GM21423 (cell line): ENCODE measurements at regions not wholly inside any gene's neighbourhood (a gene's known extent, or its start where the extent isn't known, plus 50 kb on each side); places are given as distances from the start of the nearest gene placed in this dataset.
"Not testable (repeated sequence)": the region's sequence is repeated elsewhere in the genome, so short reads cannot be mapped to it uniquely, and the experiment has no call there.

Experiments
- ATAC-seq: cut with Tn5 transposase; IDR thresholded peaks from one replicate; pipeline ENCODE4 v1.9.1; 2021; ENCODE audit warnings: mild to moderate bottlenecking, moderate library complexity; ENCODE audit not compliant: unreplicated experiment

DNA sequence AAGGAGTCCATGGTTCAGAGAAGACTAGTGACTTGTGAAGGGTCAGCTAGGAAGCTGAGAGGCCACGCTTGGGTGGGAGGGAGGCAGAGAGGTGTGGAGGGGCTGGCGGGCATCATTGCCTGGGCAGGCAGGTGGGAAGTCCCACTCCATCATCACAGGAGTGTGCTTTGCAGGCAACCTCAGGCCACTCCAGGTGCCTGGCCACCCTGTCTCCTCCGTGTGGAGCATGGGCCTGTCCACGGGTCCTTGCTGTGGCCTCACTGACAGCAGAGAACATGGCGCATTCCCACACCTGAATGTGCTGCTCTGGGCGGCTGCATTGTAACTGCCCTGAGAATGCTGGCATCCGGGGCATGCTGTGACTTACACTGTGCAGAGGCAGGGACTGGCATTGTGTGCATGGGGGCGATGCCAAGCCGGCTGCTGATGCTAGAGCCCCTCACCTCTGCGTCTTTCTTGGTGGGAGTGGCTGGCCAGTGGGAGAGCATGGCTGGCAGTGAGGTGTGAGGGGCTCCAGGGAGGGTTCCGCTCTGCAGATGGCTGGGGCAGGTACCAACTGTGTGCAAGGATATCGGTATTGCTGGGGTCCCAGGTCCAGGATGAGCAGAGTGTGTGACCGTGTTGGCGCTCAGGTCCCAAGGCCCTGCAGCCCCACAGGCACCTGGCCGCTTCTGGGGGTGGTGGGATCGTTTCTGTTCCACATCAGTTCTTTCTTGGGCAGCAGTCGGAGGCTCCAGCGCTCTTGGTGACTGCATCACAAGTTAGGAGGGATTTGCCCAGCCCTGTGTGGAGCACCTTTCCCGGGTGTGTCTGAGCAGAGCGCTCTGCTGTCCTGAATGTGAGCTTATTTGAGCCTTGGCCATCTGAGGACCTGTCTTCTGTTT, 94.8 kb downstream of the NPIPB11 start:
- ATAC-seq, result no peak

DNA sequence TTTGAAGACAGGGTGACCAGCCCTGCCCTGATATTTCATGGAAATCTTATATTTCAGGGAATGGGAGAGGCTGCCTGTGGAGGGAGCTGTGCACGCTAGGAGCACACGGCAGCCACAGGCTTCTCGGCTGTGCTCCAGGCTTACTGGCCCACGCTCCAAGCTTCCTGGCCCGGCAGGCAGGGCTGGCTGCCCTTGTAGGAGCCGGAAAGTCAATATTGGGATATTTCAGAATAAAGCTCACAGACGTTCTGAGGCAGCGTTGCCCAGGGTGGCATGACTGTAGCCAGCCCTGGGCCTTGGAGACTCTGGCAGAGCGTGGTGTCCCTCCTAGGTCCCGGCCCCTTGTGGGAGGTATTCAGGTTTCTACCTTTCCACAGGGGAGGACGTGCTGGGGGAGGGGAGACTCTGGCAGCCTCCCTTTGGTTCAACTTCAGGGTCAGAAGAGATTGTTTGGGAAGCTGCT, 95.6 kb downstream of the NPIPB11 start:
- no peak for ATAC-seq

DNA sequence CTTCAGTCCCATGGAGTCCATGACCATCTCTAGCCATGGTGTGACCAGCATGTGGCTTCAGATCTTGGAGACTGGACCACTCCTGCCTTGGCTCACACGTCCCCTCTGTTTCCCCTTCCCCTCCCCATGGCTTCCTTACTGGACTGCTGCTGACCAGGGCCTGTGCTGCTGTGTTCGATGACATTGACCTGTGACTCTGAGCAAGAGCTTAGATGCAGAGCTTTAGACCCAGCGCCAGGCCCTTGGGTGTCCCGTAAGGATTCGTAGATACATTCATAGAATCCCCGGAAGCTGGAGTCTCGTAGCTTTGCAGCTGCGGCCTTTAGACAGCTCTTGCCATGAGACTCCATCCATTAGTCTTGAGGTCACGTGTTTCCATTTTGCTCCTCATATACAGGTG, 96.3 kb downstream of the NPIPB11 start:
- ATAC-seq, result not testable (repeated sequence)

DNA sequence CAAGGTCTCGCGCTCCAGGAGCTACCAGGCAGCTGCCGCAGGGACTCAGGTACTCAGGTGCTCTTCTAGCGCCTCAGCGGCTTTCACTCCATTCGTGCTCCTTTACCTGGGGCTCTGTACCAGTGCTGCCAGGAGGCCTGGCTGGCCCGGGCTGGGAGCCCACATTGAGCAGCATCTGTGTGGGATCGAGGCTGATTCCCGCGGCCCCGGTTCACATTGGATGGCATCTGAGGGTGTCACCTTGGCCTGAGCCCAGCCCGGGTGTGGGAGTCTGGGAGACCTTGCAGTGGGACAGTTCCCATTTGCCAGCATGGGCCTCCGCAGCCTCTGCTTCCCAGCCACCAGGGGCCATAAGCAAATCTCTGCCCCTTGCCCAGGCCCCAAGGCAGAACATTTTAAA, 96.9 kb downstream of the NPIPB11 start:
- not testable (repeated sequence) for ATAC-seq

DNA sequence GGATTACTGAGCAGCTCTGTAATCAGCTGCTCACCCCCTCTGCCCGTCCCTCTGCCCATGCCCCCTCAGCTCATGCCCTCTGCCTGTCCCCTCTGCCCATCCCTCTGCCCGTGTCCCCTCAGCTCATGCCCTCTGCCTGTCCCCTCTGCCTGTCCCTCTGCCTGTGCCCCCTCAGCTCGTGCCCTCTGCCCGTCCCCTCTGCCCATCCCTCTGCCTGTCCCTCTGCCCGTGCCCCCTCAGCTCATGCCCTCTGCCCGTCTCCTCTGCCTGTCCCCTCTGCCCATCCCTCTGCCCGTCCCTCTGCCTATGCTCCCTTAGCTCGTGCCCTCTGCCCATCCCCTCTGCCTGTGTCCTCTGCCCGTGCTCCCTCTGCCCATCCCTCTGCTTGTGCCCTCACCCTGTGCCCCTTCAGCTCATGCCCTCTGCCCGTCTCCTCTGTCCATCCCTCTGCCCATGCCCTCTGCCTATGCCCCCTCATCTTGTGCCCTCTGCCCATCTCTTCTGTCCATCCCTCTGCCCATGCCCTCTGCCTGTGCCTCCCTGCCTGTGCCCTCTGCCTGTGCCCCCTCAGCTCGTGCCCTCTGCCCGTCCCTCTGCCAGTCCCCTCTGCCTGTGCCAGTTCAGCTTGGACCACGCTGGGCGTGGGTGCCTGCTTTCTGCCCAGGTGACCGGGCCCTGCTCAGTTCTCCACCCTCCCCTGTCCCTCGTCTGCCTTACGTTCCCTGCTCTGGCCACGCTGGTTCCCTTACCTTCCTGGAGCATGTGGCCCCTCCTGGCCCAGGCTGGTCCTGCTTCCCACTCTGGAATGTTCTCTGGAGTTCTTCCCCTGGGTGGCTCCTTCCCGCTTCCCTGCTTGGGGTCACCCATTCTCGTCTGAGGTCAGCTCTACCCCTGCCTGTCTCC, 97.6 kb downstream of the NPIPB11 start:
- no peak for ATAC-seq

DNA sequence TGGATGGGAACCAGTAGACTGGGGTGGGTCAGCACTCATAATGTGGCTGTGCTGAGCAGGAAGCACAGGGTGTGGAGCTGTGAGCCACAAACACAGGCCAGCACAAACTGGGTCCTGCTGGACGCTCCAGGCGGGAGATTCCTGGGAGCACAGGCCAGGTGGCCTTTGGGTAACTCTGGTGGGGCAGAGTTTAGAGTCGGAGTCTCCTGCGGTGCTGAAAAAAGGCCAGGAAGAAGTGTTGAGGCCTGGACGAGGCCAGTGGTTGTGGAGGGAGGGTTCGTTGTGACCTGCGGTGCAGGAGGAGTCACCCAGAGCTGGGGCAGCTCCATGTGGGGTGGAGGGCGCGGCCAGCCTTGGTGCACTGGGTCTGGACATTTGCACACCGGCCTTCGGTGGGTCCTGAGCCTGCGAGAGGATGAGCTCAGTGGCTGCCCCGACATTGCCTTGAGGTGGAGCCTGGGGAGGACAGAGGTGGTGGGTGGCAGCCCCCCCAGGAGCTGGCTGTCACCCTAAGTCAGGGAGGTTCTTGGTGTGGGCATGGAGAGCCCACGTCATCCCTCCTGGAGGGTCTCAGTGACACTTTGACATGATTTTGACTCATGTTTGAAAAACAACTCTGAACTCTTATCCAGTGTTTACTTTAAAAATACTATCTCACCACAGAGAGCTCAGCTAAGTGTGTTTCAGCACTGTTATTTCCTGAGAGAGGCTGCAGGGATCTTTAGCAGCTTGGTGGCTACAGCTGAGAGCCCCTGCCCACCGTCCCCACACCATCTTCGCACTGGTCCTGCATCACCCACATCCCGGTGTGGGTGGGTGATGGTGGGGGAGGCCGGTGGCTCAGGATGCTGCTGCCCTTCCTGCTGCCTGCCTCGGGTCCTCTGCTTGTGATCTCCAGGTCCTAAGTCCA, 98.7 kb downstream of the NPIPB11 start:
- ATAC-seq, result no peak

DNA sequence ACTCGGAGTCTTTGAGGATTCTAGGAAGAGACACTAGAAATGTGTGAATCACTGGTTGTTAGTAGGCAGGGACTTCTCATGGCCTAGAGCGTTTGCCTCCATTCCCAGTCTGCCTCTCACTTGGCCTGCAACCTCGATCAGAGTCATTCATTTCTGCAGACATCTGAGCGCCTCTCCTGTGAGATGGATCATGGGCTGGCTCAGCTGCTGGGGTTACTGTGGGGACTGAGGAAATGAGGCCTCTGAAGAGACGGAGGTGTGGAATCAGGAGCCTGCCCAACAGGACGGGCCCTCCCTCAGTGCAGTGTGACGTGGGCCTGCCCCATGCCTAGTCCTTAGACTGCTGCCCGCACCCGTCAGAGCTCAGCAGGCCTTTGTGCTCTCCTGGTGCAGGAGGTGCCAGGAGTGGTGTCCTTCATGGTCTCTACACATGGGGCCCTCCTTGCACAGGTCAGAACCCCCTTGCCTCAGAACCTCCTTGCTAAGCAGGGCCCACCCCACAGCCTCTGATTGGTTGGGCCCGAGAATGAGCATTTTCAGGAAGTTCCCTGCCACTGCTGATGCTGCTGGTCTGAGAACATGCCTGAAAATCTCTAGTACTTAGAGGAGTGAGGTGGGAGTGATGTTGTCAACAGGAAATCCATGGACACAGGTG, 99.4 kb downstream of the NPIPB11 start:
- no peak for ATAC-seq

DNA sequence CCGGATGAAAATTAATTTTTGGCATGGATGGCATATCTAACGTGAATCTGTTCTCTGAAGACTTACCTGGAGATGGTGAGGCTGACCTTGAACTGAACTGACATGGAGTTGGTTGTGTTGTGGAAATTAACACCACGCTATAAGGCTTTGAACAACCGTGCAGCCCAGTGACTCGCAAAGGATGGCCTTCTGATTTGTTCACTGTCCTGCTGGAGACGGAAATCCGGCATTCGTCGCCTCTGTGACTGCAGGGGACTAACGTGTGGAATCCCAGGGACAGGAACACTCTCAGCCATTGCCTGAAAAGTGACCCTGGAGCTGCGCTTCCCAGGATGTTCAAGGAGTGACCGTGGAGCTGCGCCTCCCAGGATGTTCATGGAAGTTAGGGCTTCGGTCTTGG, 100.3 kb downstream of the NPIPB11 start:
- no peak for ATAC-seq

DNA sequence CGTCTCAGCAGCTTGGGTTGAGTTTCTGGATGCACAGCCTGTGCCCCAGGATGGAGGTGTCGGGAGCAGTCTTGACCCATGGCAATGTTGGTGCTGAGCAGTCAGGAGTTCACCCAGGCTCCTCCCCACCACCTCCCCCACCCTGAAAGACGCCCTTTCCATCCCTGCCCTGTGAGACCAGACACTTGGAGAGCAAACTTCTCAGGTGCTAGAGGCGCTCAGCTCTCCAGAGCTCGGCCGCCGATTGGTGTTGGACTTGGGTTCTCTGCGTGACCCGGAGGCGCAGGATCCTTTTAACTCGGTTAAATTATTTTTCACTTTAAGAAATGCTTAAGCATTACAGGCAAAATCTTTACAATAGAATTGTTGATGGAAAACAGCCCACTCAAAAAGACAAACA, 101.5 kb downstream of the NPIPB11 start:
- ATAC-seq, result not testable (repeated sequence)

DNA sequence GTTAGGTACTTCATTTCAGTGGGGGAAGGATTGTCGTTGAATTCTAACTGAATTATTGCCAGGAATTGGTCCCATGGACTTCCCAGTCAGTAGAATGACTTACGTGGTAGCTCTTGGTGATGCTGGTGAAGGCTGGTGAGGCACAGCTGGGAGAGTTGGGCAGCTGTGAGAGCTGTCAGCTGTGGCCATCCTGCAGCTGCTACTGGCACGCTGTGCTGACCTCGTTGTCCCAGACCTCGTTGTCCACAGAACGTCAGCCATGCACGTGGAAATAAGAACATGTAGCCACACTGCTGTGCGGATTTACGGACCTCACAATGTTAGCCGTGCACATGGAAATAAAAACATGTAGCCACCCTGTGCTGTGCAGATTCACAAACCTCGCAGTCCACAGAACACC, 102.3 kb downstream of the NPIPB11 start:
- ATAC-seq, result no peak

DNA sequence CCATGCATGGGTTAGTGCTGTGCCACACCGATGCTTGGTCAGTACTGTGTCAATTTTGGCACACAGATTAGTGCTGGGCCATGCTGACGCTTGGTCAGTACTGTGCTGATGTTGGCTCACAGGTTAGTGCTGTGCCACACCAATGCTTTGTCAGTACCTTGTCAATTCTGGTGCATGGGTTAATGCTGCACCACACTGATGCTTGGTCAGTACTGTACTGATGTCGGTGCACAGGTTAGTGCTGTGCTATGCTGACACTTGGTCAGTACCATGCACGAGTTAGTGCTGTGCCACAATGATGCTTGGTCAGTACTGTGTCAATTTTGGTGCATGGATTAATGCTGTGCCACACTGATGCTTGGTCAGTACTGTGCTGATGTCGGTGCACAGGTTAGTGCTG, 103.0 kb downstream of the NPIPB11 start:
- ATAC-seq, result no peak

DNA sequence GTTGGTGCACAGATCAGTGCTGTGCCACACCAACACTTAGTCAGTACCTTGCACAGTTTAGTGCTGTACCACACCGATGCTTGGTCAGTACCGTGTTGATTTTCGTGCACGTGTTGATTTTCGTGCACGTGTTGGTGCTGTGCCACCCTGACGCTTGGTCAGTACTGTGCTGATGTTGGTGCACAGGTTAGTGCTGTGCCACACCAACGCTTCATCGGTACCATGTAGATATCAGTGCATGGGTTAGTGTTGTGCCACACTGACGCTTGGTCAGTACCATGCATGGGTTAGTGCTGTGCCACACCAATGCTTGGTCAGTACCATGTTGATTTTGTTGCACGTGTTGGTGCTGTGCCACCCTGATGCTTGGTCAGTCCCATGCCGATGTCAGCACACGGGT, 103.5 kb downstream of the NPIPB11 start:
- ATAC-seq, result no peak

DNA sequence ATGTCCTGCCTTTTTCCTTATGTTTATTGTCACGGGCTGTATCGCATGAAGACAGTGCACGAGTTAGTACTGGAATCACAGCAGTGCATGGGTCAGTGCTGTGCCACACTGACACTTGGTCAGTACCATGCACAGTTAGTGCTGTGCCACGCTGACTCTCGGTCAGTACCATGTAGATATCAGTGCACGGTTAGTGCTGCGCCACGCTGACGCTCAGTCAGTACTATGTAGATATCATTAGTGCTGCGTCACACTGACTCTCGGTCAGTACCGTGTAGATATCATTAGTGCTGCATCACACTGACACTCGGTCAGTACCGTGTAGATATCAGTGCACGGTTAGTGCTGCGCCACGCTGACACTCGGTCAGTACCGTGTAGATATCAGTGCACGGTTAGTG, 104.1 kb downstream of the NPIPB11 start:
- not testable (repeated sequence) for ATAC-seq

DNA sequence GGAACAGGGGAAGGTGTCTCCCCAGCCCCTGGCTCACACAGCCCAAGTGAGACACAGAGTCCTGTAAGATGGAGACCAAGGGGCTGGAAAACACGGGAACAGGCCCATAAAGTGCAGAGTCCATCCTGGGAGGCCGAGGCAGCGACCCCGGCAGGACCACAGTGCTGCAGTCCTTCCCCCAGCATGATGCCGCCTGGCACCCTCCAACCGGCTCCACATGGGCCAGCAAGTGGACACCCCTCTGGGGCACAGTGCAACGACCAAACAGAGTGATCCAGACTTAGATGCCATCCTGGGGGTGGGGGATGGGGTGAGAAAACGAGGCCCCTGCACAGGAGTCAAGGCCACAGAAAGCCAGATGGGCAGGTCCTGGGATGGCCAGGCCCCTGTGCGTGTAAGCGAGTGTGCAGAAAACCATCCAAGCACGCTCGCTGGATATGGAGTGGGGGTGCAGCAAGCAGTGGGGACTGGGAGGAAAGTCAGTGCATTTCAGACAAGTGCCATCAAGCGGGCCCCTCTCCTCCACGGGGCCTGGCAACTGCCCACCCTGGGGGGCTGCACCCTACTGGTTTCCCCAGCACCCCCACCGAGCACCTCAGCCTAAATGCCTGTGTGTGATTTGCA, 104.7 kb downstream of the NPIPB11 start:
- not testable (repeated sequence) for ATAC-seq

DNA sequence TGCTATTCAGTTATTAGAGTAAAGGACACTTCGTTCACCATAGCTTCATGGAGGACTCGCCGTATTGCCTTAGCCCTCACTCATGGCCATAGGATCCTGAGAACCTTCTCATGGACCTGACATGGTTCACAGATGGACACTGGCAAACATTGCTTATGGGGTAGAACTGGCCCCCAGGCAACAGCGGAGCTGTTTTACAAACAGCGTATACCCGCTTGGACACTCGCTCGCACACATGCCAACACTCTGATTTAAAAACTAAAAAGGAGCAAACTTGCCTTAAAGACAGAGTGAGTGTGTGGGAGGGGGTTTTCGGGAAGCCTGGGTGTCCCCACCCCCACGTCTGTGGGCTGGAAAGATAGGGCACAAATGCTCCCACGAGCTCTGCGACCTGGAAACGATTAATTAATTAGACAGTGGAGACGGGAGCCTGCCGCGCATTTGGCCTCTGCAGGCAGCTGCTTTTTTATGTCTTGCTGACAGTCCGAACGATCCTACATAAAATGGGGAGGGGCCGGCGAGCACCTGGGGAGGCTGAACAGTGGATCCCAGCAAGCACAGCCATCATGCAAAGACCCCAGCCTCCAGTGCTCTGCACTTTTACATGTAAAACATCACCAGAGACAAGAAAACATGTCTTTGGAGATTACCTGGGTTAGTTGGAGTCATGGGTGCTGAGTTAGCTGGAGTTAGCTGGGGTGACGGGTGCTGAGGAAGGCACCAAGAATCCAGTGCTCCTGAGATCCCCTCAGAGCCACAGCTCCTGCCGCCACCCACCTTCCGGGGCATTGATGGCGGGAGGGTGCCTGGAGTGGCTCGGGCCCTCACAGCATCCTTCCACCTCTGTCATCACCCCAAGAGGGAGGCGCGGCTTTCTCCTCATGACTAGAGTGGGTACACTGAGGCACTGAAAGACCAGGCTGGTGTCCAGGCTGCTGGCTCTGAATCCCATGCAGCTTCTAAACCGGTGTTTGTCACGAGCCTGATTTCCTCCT, 105.7 kb downstream of the NPIPB11 start:
- ATAC-seq, result not testable (repeated sequence)

DNA sequence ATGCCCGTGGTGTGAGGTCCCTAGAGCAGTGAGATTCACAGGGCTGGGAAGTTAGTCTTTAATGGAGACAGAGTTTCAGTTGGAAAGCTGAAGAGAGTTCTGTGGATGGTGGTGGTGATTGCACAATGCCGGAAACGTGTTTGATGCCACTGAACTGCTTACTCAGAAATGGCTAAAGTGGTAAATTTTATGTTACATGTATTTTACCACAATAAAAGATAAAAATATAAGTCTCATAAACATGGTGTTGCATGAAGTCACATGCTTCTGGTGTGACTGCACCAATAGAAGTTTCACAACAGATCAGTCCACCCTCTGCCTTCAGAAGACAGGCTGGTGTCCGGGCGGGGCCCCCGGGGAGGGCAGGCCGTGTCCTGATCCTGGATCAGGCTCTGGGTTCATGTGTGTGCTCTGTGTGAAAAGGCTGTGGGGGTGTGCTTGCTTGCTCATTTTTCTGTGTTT, 106.5 kb downstream of the NPIPB11 start:
- ATAC-seq, result not testable (repeated sequence)

DNA sequence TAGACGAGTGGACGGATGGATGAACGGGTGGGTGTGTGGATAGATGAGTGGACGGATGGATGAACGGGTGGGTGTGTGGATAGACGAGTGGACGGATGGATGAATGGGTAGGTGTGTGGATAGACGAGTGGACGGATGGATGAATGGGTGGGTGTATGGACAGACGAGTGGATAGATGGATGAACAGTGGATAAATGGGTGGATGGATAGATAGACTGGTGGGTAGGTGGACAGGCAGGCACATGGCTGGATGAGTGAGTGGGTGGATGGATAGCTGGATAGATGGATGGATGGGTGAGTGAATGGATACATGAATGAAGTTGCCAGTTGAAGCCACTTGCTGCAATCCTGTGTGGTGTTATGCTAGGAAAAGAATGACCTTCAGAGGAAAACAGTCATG, 107.5 kb downstream of the NPIPB11 start:
- not testable (repeated sequence) for ATAC-seq

DNA sequence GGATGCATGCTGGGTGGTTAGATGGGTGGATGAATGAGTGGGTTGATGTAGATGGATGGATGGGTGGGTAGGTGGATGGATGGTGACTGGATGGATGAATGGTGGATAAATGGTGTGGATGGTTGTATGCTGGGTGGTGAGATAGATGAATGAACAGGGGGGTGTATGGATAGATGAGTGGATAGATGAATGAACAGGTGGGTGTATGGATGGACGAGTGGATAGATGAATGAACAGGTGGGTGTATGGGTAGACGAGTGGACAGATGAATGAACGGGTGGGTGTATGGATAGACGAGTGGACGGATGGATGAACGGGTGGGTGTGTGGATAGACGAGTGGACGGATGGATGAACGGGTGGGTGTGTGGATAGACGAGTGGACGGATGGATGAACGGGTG, 108.2 kb downstream of the NPIPB11 start:
- ATAC-seq, result not testable (repeated sequence)
